ENCODE measurements at regions not wholly inside any gene's neighbourhood (a gene's known extent, or its start where the extent isn't known, plus 50 kb on each side); places are given as distances from the start of the nearest gene placed in this dataset.

GRCh38 chr7:9498303-9498702 lies 1064.9 kb downstream of the NXPH1 start:
- TF ChIP-seq FOXP2 (optimal IDR thresholded peaks at IDR 0.05; ENCODE audit: borderline replicate concordance, extremely low read depth, extremely low read length, insufficient read depth) (no peak), POLR2AphosphoS5 (IDR thresholded peaks at IDR 0.05; ENCODE audit: low read depth, low read length) (no peak), SIN3A (IDR thresholded peaks at IDR 0.05; ENCODE audit: borderline replicate concordance, insufficient read depth, low read length) (no peak), TAF1 (IDR thresholded peaks at IDR 0.05; ENCODE audit: borderline replicate concordance, insufficient read depth, low read length) (no peak)

Data from PFSK-1 (cell line).